ENCODE measurements at regions not wholly inside any gene's neighbourhood (a gene's known extent, or its start where the extent isn't known, plus 50 kb on each side); places are given as distances from the start of the nearest gene placed in this dataset.

DNA sequence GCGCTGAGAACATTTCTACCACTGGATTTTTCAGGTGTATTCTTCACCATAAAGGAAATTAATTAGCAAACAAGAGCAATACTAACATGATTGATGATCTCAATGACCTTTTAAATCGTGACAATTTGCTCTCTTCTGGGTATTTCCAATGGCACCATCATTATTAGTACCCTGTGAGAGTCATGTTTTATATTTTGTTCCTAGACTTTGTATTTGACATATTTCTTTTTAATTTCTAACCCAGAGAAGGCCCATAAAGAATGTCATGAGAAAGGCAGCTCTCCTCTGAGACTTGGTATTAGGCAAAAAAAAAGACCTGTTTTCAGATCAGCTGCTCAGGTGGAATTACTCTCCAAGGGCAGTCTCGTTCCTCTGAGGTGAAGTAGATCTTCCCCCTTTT is 1253.4 kb downstream of the ROBO2 start:
- no peak for FAIRE-seq
- H3K27me3 ChIP-seq (ENCODE audit: control insufficient read depth, insufficient read depth, low read length): no peaks in the 10 kb centered on the region
- H3K4me3 ChIP-seq (ENCODE audit: low read length in 3 of 3): no peak overlapping the region
- H3K9me3 ChIP-seq (ENCODE audit: control insufficient read depth in 2 of 3, insufficient read depth in 1 of 3, low read length in 3 of 3): no peaks in the 10 kb centered on the region
- no peaks in the 10 kb centered on the region for H3K4me1 ChIP-seq (ENCODE audit: control insufficient read depth in 2 of 3, insufficient read depth in 2 of 3, low read depth in 1 of 3, low read length in 3 of 3)
- H3K9ac ChIP-seq (ENCODE audit: low read length in 3 of 3): no peak overlapping the region
- intact Hi-C loops (cut with DNase I): no loop called here
- no peak for DNase-seq
- TF ChIP-seq, protein P1, sequence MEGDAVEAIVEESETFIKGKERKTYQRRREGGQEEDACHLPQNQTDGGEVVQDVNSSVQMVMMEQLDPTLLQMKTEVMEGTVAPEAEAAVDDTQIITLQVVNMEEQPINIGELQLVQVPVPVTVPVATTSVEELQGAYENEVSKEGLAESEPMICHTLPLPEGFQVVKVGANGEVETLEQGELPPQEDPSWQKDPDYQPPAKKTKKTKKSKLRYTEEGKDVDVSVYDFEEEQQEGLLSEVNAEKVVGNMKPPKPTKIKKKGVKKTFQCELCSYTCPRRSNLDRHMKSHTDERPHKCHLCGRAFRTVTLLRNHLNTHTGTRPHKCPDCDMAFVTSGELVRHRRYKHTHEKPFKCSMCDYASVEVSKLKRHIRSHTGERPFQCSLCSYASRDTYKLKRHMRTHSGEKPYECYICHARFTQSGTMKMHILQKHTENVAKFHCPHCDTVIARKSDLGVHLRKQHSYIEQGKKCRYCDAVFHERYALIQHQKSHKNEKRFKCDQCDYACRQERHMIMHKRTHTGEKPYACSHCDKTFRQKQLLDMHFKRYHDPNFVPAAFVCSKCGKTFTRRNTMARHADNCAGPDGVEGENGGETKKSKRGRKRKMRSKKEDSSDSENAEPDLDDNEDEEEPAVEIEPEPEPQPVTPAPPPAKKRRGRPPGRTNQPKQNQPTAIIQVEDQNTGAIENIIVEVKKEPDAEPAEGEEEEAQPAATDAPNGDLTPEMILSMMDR (IDR thresholded peaks at IDR 0.05; ENCODE audit: borderline replicate concordance, extremely low read depth, insufficient read depth): no peak
- H3K36me3 ChIP-seq (ENCODE audit: control insufficient read depth in 2 of 3, insufficient read depth in 3 of 3, low read length in 3 of 3): no peaks in the 10 kb centered on the region
- H3K27ac ChIP-seq (ENCODE audit: low read depth in 2 of 2, low read length in 2 of 2): no peak overlapping the region

DNA sequence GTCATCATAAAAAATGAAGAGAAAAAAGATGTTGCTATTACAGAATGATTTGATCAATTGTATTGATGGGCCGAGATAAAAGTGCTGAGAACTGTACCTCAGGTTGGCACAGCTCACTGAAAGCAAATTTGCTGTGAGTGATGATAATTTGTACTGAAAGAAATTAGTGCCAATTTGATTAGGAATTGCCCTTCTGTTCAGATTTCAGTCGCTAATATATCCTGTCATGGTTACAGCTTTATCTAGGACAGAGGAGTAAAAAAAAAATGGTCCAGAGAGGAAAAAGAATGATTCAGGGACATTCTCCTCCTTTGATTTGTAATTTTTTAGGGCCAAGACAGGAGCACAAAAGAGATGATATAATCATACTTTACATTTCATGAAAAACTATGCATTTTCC is 1264.2 kb downstream of the ROBO2 start:
- FAIRE-seq: no peak
- Histone ChIP-seq H3K4me1 (ENCODE audit: control insufficient read depth in 2 of 3, insufficient read depth in 2 of 3, low read depth in 1 of 3, low read length in 3 of 3) (no peaks in the 10 kb centered on the region), H3K27me3 (ENCODE audit: control insufficient read depth, insufficient read depth, low read length) (no peaks in the 10 kb centered on the region), H3K9me3 (ENCODE audit: control insufficient read depth in 2 of 3, insufficient read depth in 1 of 3, low read length in 3 of 3) (no peaks in the 10 kb centered on the region), H3K4me3 (ENCODE audit: low read length in 3 of 3) (no peak overlapping the region), H3K9ac (ENCODE audit: low read length in 3 of 3) (no peak overlapping the region), H3K27ac (ENCODE audit: low read depth in 2 of 2, low read length in 2 of 2) (no peak overlapping the region), H3K36me3 (ENCODE audit: control insufficient read depth in 2 of 3, insufficient read depth in 3 of 3, low read length in 3 of 3) (no peaks in the 10 kb centered on the region)
- intact Hi-C loops (cut with DNase I): no loop called here
- TF ChIP-seq, protein P1 (IDR thresholded peaks at IDR 0.05; ENCODE audit: borderline replicate concordance, extremely low read depth, insufficient read depth): no peak
- no peak for DNase-seq

DNA sequence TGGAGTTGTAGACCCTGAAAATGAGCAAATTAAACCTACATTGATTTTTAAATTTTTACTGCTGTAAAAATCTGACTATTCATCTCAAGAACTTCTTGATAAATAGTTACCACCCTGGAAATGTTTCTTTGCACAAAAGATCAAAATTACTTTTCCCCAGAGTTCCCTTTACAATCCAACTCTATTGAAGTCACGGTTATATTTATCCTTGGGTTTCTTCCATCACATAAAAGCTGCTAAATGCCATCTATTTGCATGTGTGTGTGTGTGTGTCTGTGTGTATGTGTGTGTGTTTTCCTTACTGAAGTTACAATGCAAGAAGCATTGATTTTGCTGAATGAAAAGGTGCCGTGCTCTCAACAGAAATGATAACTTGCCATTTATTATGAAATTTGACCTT is 1273.0 kb downstream of the ROBO2 start:
- no peak for DNase-seq
- no peak overlapping the region for H3K4me3 ChIP-seq (ENCODE audit: low read length in 3 of 3)
- H3K36me3 ChIP-seq (ENCODE audit: control insufficient read depth in 2 of 3, insufficient read depth in 3 of 3, low read length in 3 of 3): no peaks in the 10 kb centered on the region
- no peaks in the 10 kb centered on the region for H3K27me3 ChIP-seq (ENCODE audit: control insufficient read depth, insufficient read depth, low read length)
- FAIRE-seq: no peak
- no peak overlapping the region for H3K9ac ChIP-seq (ENCODE audit: low read length in 3 of 3)
- no peaks in the 10 kb centered on the region for H3K4me1 ChIP-seq (ENCODE audit: control insufficient read depth in 2 of 3, insufficient read depth in 2 of 3, low read depth in 1 of 3, low read length in 3 of 3)
- H3K27ac ChIP-seq (ENCODE audit: low read depth in 2 of 2, low read length in 2 of 2): no peak overlapping the region
- H3K9me3 ChIP-seq (ENCODE audit: control insufficient read depth in 2 of 3, insufficient read depth in 1 of 3, low read length in 3 of 3): no peaks in the 10 kb centered on the region
- TF ChIP-seq, protein P1 (IDR thresholded peaks at IDR 0.05; ENCODE audit: borderline replicate concordance, extremely low read depth, insufficient read depth): no peak
- intact Hi-C loops (cut with DNase I): no loop called here

DNA sequence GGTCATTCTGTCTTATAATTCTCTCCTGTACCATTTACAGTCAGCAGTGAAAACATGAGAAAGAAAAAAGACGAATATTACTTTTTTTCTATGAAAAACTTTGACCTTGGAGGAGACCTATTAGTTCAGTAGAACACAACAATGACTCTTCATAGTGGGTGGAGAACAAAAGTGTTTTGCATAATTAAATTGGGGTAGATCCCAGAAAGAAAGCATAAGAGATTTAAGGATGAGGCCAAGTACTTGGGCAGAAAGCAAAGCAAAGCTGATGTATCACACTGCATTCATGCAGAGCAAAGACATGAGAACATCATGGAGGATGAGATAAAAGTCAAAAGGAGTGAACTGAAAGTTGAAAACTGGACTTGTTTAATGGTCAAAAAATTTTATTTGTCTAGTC is 1273.4 kb downstream of the ROBO2 start:
- no peak for DNase-seq
- Histone ChIP-seq H3K27ac (ENCODE audit: low read depth in 2 of 2, low read length in 2 of 2) (no peak overlapping the region), H3K9ac (ENCODE audit: low read length in 3 of 3) (no peak overlapping the region), H3K9me3 (ENCODE audit: control insufficient read depth in 2 of 3, insufficient read depth in 1 of 3, low read length in 3 of 3) (no peaks in the 10 kb centered on the region), H3K4me1 (ENCODE audit: control insufficient read depth in 2 of 3, insufficient read depth in 2 of 3, low read depth in 1 of 3, low read length in 3 of 3) (no peaks in the 10 kb centered on the region), H3K27me3 (ENCODE audit: control insufficient read depth, insufficient read depth, low read length) (no peaks in the 10 kb centered on the region), H3K4me3 (ENCODE audit: low read length in 3 of 3) (no peak overlapping the region), H3K36me3 (ENCODE audit: control insufficient read depth in 2 of 3, insufficient read depth in 3 of 3, low read length in 3 of 3) (no peaks in the 10 kb centered on the region)
- intact Hi-C loops (cut with DNase I): no loop called here
- TF ChIP-seq, protein P1 (IDR thresholded peaks at IDR 0.05; ENCODE audit: borderline replicate concordance, extremely low read depth, insufficient read depth): no peak
- FAIRE-seq: no peak
